Fibroblast of mammary gland (primary cell): ENCODE measurements at regions not wholly inside any gene's neighbourhood (a gene's known extent, or its start where the extent isn't known, plus 50 kb on each side); places are given as distances from the start of the nearest gene placed in this dataset.

Source experiments
- DNase-seq: peaks from one replicate; pipeline ENCODE4 v3.0.0-alpha.2; 2010; ENCODE audit warnings: low read depth
- H3K4me3 ChIP-seq: 2 replicates; pipeline ENCODE4 v1.5.1; 2011; ENCODE audit warnings: low read depth, mild to moderate bottlenecking, low read length, moderate library complexity; ENCODE audit not compliant: control insufficient read depth
- CTCF ChIP-seq: conservative IDR thresholded peaks from 2 replicates; pipeline ENCODE4 v1.5.1; 2011; ENCODE audit warnings: low read depth, low read length, inconsistent platforms; ENCODE audit not compliant: control insufficient read depth, insufficient read depth

- DNase-seq = no peak
- TF ChIP-seq CTCF = no peak
These were observed 227.3 kb upstream of the ARHGAP42 start for GRCh38 chr11:100459811-100460210.

GRCh38 chr11:100460426-100460825, 226.7 kb upstream of the ARHGAP42 start:
- TF ChIP-seq CTCF = no peak
- no peak overlapping the region for H3K4me3 ChIP-seq
- DNase-seq = no peak

More at GRCh38 chr11:100459811-100460210, 227.3 kb upstream of the ARHGAP42 start:
- H3K4me3 ChIP-seq = no peak overlapping the region

GRCh38 chr11:100467821-100468508, 219.1 kb upstream of the ARHGAP42 start:
- no peak for TF ChIP-seq CTCF
- H3K4me3 ChIP-seq = no peak overlapping the region
- DNase-seq = no peak

GRCh38 chr11:100469835-100470234, 217.3 kb upstream of the ARHGAP42 start:
- TF ChIP-seq CTCF = no peak
- DNase-seq = no peak
- H3K4me3 ChIP-seq = no peak overlapping the region

- no peak for TF ChIP-seq CTCF
- DNase-seq = no peak
- no peak overlapping the region for H3K4me3 ChIP-seq
These were observed 214.2 kb upstream of the ARHGAP42 start for GRCh38 chr11:100472727-100473389.

- DNase-seq = no peak
- TF ChIP-seq CTCF = no peak
- H3K4me3 ChIP-seq = no peak overlapping the region
These were observed 213.7 kb upstream of the ARHGAP42 start for GRCh38 chr11:100473390-100473740.
